Activated CD4-positive, alpha-beta T cell treated with anti-CD3 and anti-CD28 coated beads, Interleukin-10, Interleukin-2, amounts not matched to agents 100 ng/mL and 50 ng/mL, durations not matched to agents 16 hours and 8 hours (primary cell): ENCODE measurements at regions not wholly inside any gene's neighbourhood (a gene's known extent, or its start where the extent isn't known, plus 50 kb on each side); places are given as distances from the start of the nearest gene placed in this dataset.

ENCODE experiments used
- DNase-seq: peaks from one replicate; pipeline ENCODE4 v3.0.0-alpha.2; 2020

DNA sequence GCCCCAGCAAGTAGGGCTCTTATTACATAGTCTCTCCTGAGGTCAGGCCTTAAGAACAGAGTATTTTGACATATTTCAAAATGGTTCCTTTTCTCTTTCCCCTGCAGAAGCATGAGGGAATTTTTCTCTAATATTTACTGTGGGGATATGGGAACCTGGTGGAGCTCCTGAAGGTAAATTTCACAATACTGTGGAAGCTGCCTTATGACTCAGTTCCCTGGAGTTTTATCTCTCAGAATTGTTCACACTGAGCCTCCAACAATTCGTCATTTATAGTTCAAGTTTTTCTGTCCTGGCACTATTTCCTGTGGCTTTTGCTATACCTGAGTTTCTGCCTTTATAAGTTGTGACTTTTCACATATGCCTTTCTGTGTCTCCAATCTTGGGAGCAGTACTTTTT, 607.2 kb upstream of the NDST4 start:
- no peak for DNase-seq

DNA sequence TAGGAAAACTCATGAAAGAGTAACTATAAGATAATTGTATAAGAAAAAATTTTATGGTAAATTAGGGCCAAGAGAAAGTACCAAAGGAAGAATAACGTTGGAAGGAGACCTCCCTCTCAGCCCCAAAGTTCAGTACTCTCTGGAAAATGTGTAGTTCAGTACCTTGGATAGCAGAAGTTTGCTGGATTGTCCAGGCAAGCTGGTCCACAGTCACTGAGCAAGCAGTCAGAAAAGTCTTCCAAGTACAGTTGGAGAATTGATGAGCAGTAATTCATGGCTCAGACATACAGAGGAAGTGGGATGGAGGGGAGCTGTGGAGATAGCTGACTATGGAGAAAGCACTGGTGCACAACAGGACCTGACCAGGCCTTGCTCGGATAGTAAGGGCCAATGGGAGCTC, 598.2 kb upstream of the NDST4 start:
- no peak for DNase-seq

DNA sequence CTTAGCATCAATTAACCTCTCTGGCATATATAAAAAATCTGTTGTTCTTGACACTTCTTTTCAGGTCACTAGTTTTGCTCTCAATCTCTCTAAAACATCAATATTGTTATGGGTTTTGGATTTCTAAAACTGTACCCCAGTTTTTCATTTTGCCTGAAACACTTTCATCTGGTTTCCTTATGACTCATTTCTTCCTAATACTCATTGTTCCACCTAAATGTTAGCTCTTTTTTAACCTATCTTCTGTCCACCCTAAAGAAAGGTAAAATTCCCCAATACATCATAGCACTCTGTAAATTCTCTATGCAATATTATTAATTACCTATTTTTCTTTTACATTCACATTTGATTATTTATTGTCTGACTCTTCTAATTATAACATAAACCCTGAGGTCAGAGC, 575.5 kb upstream of the NDST4 start:
- DNase-seq: no peak

DNA sequence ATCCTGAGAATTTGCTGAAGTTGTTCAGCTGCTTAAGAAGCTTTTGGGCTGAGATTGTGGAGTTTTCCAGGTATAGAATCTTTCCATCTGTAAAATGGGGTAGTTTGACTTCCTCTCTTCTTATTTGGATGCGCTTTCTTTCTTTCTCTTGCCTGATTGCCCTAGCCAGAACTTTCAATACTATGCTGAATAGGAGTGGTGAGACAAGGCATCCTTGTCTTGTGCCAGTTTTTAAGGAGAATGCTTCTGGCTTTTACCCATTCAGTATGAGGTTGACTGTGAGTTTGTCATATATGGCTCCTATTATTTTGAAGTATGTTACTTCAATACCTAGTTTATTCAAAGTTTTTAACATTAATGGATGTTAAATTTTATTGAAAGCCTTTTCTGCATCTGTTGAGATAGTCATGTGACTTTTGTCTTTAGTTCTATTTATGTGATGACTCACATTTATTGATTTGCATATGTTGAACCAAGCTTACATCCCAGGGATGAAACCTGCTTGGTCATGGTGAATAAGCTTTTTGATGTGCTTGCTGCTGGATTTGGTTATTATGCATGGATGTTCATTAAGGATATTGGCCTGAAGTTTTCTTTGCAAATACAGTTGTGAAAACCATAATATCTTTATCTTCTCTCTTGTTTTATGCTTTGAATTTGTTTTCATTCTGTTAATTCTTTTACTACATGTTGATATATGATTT, 573.8 kb upstream of the NDST4 start:
- DNase-seq: no peak

DNA sequence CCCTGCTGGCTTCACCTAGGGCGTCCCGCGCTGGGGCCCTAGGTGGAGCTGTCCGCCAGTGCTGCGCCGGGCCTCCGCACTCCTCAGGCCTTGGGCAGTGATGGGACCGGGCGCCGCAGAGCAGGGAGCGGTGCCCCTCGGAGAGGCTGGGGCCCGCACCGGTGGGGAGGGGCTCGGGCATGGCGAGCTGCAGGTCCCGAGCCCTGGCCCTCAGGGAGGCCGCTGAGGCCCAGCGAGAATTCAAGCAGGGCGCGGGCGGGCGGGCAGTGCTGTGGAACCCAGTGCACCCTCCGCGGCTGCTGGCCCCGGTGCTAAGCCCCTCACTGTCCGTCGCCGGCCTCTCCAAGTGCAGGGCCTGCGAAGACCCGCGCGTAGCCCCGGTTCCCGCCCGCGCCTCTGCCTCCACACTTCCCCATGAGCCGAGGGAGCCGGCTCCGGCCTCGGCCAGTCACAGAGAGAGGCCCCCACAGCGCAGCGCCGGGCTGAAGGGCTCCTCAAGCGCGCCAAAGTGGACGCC, 565.1 kb upstream of the NDST4 start:
- DNase-seq: no peak

DNA sequence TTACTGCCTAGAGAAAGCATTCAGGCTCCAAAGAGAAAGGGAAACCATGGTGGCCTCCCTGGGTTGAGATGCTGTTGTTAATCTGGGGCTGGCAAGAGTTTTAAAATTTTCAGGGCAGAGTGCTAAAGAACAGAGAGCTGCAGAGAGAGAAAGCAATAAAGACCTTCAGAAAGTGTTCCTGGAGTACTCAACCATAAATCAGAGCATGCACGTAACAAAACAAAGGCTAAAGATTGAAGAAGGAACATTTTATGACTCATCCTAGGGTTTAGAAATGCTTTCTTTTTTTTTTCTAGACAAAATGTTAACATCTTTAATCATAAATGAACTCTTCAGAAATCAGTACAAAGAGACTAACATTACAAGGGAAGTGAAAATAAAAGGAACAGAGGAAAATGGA, 562.3 kb upstream of the NDST4 start:
- no peak for DNase-seq

DNA sequence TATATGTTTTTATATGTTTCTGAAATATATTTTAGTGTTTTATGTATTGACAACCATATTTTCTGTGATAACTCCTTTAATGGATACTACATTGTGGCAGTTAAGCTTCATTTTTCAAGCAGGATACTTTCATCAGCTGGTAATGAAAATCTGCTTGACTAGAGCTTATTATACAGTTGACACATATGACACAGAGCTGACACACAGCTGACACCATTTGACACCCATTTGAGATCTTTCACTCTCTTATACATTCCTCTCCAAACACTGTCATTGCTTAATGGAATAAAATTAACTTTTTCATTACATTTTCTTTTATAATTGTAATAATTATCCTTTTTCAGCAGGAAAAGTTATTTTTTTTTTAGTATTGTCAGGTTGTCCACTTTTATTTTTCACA, 561.1 kb upstream of the NDST4 start:
- no peak for DNase-seq

DNA sequence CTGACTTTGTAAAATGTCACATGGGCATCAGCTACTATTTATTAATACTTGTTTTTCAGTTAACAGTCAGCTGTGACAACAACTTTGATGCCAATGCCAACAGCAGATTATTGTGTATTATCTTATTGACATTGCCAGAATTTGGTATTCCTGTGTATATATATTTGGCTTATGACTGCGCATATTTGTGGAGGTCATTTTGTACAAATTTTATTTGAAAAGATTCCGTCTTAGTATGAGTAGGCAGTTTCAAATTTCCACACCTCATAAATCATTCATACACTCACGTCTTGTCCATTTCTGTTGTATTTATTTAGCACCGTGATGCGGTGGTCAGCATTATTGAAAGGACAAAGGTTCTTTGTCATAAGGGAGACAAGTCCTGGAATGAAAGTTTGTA, 558.2 kb upstream of the NDST4 start:
- DNase-seq: no peak

DNA sequence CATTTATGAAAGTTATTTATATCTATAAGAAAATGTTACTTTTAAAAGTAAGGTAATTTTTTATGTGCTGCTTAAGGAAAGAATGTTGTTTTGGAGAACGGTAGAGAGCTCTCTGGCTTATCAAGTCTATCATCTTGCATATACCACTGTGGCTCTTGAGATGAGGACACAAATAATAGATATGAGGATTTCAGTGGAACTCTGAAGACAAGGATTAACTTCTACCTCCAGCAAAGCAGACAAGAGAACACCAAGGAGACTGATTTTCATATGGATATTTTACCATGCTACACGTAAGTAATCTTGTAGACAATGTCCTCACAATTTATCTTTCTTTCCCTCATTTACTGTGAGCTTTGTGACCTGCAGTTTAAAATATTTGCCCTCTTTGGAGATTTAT, 557.5 kb upstream of the NDST4 start:
- no peak for DNase-seq

DNA sequence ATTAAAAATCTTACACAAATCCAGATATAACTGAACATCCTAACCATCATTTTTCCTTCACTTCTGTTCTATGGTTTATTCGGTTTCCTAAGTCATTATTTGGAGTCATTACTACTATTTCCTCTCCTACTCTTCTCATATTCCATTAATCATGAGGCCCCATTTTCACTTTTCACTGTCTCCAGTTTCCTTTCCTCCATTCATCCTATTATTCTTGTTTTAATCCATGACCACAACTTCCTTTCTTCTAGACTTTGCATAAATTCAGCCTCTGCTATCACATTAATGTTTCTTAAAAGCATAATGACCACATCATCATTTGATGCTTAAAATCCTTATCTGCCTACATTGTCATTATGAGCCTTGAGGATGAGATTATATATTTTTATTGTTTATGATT, 555.0 kb upstream of the NDST4 start:
- no peak for DNase-seq

DNA sequence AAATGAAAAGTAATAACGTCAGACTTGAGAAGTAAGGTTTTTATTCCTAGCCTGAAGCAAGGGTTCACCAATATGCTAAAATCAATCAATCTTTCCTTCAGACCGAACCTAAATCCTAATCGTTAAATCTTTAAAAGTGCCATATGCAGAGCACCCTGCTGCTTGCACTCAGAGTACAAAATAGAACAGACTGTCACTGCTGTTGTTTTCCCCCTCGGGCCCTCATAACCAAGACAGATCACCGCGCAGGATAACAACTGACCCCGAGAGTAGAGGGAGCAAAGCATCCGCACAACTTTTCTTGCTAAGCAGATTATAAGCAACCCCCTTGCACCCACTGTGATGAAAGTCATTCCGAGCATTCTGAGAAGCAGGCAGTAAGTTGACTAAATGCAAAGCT, 550.9 kb upstream of the NDST4 start:
- DNase-seq: no peak

DNA sequence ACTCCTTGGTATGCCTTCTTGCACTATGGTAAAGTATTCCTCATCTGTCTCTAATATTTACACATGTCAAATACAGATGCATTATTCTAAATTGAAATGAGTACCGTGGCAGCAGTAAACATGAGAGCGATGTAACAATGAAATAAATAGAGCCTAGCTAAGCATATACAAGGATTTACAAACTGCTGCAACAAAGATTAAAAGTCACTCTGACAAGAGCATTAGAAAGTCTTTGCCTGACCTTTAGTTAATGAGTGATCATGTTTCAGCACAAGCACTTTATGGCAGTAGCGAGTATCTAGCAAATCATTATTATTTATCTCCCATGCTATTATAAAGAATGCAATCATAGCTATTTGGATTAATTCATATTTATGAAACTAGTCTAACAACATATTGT, 547.0 kb upstream of the NDST4 start:
- DNase-seq: no peak

DNA sequence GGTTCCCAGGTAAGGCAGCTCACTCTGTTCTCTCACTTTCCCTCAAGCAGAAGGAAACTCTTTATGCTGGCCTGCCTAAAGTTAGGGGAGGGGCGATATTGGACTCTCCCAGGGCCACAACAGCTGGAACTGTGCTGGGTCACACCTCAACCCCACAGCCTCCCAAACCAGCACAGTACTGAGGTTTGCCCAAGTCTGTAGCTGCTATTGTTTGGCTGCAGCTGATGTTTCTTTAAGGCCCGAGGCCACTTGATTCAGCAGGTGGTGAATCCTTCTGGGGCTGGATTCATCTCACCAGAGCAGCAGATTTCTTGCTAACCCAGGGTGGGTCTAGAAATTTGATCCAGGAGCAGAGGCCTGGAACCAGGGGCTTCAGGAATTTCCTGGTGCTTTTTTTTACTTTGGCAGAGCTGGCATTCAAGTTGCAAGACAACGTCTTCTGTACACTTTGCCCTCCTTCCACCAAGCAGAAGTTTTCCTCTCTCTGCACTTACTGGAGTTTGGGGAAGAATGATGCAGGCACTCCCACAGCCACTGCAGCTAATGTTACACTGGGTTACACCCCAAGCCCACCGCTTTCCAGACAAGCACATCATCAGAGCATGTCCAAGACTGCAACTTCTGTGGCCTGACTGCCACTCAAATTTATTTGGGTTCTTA, 544.7 kb upstream of the NDST4 start:
- DNase-seq: no peak

DNA sequence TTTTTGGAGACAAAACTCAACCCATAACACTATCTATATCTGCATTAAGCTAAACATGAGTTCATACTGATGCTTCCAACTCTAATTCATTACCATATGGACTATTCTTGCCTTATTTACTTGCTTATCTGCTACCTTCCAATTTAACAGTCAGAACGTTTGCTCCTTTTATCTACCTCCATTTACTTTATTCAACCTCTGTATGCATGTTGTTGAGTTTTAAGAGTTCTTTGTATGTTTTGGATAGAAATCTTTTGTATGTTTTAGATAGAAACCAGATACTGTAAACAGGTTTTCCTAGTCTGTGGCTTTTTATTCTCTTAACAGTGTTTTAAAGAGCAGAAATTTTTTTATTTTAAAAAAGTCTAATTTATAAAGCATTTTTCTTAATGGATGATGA, 542.2 kb upstream of the NDST4 start:
- no peak for DNase-seq

DNA sequence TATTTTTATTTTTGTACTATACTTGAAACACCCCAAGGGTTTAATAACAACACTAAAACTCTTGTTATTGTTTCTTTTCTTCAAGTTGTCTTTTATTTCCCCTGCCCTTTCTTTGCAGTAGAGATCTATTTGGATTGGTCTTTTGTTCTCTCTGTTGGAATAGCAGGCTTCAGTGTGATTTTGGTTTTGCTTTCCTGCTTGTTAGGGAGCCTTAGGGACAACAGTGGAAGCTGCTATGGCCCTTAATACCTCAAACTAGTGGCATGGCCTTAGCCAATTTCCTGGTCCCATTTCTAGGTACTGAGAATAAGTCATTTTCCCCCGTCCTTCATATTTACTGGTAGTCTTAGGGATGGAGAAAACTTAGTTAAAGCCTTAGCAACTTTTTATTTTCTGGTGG, 535.4 kb upstream of the NDST4 start:
- DNase-seq: no peak

DNA sequence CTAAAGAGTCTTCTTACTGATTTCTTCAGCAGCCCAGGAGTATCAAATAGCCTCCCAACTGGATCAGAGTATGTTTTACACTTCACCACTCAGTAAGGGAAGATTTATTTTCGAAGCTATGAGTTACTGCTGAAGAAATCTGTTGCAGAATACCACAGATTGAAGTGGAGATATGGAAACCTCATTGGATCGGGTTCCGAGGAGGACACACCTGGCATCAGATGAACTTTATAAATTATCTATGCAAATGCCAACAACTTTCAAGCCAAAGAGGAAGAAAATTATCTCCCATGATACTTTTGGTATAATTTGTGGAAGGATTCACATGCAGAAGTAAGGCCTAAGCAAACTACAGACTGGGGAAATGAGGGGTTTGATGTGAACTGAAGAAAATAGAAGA, 515.9 kb upstream of the NDST4 start:
- DNase-seq: no peak

DNA sequence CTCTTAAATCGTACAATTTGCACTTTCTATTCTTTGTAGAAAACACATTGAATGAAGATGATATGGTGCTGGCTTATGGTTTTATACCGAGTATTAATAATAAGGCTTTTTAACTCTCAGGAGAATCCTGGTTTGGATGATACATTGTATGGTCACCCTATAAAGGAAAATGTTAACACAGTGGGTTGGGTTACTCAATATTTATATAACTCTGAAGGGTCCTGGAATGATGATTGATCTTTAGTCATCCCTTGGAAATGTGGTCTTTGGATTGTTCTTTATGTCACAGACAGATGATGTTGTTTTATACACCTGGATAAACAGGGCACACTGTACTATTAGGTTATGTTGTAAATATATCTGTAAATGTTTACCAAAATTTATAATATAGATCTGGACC, 496.2 kb upstream of the NDST4 start:
- no peak for DNase-seq

DNA sequence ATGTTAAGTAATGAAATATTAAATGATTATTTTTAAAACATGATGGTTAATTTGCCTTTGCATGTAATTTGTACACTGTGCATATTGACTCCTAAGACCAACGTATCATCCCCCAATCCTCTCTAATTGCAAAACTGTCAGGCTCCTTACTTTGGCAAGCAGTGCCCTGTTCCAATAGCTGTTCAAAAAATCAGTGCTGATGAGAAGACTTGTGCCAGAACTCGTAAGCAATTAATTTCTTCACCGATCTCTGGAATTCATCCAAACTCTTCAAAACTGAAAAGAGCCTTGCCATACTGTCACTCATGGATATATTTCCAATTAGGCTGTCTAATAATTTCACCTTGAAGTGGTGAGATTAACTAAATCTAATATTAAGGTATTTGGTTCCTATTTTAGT, 493.9 kb upstream of the NDST4 start:
- no peak for DNase-seq

DNA sequence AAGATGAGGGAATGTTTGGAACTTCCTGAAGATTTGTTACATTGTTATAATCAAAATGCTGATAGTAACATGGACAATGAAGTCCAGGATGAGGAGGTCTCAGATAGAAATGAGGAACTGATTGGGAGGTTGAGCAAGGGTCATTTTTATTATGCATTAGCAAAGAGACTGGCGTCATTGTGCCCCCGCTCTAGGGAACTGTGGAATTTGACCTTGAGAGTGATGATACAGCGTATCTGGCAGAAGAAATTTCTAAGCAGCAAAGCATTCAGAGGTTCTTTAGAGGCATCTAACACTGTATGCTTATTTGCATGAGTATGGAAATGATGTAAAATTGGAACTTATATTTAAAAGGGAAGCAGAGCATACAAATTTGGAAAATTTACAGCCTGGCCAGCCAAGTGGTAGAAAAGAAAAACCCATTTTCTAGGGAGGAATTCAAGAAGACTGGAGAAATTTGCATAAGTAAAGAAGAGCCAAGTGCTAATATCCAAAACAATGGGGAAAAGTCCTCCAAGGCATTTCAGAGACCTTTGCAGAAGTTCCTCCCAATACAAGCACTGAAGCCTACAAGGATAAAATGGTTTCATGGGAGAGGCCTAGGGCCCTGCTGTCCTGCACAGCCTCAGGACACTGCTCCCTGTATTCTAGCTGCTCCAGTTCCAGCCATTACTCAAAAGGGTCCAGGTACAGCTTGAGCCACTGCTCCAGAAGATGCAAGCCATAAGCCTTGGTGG, 483.0 kb upstream of the NDST4 start:
- DNase-seq: no peak

DNA sequence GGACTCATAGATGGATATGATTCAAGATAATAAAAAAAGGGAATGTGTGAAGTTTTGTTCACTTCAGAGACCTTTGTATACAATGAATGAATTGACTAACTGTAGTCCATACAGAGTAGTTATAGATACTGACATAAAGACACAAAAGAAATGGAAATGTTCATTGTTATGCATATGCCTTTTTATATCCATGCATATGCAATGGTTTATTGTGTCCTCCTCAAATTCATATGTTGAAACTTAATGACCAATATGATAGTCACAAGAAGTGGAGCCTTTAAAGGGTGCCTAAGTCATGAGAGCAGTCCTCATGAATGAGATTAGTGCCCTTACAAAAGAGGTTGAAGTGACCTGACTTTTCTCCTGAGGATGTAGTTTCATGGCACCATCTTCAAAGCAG, 467.5 kb upstream of the NDST4 start:
- DNase-seq: no peak

DNA sequence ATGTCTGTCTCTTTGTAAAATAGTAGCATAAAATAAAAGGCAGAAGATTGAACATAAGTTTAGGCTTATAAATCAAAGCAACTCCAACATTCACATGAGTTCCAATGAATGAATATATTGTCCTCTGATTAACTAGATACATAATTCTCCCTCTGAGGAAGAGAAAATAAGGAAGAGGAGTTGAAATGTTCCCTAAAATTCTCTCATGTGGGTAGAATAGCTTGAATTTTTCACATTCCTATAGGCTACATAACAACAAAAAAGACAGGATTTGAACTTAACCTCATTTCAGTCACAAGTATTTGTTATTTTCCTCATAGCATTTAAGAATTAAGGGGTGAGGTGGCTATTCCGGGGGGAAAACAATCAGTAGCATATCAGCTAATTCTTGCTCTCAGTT, 462.4 kb upstream of the NDST4 start:
- no peak for DNase-seq

DNA sequence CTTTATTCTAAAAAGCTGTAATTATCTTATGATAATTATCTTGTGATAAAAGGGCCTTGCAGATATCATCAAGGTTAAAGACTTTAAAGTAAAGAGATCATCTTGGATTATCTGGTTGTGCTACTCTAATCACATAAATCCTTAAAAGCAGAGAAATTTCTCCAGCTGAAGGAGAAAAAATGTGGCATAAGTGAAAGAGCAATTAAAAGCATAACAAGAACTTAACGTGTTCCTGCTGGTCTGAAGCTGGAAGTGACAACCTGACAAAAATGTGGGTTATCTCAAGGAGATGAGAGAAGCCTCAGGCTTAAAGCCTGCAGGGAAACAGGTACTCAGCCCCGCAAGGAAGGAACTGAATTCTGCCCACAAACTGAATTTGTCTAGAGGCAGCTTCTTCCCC, 449.1 kb upstream of the NDST4 start:
- DNase-seq: no peak

DNA sequence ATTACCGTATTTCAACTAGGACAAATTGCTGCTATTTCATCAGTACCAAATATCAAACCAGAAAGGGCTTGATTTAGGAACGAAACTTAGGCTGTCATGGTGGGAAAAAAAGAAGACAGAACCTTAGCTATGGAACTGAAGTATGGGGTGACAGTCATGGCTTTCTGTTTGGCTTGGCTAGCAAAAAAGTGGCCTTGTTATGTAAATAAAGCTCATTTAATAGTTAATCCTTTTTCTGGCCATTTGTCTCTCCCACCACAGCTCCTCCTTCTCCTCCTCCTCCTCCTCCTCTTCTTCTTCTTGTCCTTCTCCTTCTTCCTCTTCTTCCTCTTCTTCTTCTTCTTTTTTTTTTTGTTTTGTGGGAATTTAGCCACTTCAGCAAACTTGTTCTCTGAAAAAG, 434.7 kb upstream of the NDST4 start:
- no peak for DNase-seq

DNA sequence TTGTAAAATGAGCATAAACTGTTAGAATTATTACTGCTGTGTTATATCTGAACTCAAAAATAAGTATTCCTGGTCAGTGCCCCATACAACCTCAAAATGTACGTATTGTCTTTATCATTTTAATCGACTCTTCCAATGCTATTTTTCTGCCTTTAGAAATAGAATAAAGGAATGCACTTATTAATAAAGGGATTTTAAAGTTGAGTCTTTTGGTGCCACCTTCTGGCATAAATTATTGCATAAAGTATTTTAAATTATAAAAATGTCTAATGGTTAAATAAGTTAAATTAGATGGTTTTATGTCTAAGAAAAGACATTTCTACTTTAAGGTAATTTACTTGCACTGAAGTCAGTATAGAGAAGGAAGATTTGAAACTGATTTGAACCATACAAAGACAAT, 424.0 kb upstream of the NDST4 start:
- no peak for DNase-seq
